HG03342 (cell line): ENCODE measurements at regions not wholly inside any gene's neighbourhood (a gene's known extent, or its start where the extent isn't known, plus 50 kb on each side); places are given as distances from the start of the nearest gene placed in this dataset.

Experiments
- ATAC-seq: cut with Tn5 transposase; IDR thresholded peaks from one replicate; pipeline ENCODE4 v1.9.1; 2021; ENCODE audit warnings: mild to moderate bottlenecking, moderate library complexity; ENCODE audit not compliant: unreplicated experiment

GRCh38 chr12:127898616-127899015 is 368.4 kb upstream of the TMEM132C start:
- no peak for ATAC-seq

DNA sequence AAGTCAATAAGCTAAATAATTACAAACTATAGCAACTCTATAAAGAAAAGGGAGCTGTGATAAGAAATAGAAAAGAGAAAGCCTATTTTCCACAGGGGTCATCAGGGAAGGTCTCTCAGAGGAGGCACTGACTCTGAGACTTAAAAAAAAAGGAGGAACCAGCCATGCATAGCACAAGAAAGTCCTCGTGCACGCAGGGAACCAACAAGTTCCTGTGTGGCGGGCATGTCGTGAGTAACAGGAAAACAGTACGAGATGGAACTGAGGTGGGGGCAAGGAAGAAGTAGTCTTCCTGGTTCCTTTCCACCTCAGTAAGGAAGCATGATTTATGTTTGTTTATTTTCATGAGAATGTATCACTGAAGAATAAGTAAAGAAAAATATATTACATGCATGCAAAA is 367.0 kb upstream of the TMEM132C start:
- no peak for ATAC-seq

DNA sequence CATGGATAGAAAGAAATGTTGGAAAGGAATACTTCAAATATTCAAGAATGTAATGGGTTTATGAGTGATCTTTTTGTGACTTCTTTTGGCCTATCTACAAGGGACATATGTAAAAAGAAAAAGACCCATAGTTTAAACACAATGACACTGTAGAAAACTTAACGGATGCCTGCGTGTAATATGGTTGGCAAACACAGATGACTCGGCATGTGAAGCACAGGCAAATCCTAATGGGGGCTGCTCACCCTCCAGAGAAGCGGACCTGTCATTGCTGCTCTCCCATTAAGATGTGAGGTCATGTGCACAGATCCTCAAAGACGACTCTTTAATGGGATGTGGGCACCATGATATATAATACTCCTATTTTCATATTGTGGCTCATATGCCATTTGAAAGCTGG is 366.6 kb upstream of the TMEM132C start:
- no peak for ATAC-seq

DNA sequence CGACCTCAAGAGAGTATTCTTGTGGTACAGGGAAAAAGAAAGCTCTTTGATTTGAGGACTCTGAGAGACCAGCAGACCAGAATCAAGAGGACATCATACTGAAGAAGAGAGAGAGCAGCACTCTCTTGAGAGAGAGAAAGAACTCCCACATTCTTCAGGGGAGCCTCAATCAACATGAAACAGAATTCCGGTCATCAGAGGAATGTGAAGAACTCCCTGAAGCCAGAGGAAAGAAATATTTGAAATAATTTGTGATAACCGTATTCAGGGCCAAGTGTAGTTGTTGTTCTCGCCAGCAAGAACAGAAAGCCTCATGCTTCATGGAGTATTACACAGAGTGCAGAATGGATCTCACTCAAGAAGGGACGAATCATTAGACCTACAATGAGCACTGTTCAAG is 363.8 kb upstream of the TMEM132C start:
- ATAC-seq = no peak

- ATAC-seq = no peak
These were observed 357.9 kb upstream of the TMEM132C start for GRCh38 chr12:127909041-127909440.

DNA sequence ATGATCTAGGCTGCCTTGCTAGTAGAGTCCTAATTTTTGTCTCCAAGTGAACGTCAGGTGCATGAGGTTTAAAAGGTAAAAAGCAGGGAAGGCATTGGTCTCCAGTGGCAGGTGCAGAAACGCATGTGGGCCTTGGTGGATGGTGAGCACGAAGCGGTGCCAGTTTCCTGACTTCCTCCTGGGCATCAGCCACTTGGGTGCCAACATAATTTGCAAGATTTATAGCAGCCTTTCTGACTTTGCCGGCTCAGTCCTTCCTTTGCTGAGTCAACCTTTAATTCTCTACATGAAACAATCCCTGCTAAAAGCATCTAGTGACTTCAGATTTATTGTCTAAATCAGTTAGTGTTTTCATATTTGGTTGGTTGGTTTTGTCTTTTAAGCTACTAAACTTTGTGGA is 355.7 kb upstream of the TMEM132C start:
- ATAC-seq = no peak

- ATAC-seq = no peak
These were observed 354.8 kb upstream of the TMEM132C start for GRCh38 chr12:127912035-127912665.

DNA sequence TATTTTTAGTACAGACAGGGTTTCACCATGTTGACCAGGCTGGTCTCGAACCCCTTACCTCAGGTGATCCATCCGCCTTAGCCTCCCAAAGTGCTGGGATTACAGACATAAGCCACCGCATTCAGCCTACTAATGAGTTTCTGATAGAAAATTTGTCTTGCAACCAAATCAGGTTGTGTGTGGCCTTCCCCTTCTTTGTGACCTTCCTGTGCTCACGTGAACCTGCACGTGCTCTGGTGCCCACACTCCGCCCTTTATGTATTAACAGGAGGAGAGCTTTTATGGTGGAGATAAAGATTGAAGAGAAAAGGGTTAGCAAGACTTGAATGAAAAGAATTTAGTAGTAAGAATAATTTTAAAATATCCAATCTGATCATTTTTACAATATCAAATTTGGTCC is 343.5 kb upstream of the TMEM132C start:
- no peak for ATAC-seq

DNA sequence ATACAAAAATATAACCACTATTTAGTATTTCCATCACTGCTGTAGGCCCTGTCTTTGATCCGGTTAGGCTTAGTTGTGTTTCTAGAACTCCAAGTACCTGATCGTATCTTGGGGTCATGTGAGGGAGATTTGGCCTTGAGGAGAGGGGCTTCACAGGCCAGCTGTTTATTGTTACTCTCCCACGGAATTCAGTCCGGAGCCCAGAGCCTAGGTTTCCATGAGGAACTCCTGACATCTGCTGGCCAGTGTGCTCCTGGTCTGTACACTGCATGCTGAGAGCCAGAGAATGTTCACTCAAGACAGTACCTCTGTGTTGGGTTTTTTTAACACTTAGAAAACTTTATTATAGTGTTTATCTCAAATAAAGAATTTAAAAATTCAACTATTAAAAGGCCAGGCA is 341.0 kb upstream of the TMEM132C start:
- no peak for ATAC-seq

DNA sequence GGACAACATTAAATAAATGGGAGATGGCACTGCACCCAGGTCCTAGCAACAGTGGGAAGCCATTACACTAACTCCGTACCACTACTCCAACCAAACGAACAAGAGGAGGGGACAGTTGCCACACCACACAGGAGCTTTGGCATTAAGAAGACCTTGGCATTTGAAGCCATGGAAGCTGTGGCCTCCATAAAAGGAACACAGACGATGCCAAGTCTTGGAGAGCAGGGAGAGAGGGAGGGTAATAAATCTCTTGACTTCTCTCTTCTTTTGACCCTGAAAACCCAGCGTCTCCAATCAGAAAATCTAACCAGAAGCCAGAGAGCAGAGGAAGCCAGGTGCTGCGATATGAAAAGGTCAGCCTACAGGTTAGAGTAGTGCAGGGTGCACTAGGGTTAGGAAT is 338.8 kb upstream of the TMEM132C start:
- no peak for ATAC-seq

DNA sequence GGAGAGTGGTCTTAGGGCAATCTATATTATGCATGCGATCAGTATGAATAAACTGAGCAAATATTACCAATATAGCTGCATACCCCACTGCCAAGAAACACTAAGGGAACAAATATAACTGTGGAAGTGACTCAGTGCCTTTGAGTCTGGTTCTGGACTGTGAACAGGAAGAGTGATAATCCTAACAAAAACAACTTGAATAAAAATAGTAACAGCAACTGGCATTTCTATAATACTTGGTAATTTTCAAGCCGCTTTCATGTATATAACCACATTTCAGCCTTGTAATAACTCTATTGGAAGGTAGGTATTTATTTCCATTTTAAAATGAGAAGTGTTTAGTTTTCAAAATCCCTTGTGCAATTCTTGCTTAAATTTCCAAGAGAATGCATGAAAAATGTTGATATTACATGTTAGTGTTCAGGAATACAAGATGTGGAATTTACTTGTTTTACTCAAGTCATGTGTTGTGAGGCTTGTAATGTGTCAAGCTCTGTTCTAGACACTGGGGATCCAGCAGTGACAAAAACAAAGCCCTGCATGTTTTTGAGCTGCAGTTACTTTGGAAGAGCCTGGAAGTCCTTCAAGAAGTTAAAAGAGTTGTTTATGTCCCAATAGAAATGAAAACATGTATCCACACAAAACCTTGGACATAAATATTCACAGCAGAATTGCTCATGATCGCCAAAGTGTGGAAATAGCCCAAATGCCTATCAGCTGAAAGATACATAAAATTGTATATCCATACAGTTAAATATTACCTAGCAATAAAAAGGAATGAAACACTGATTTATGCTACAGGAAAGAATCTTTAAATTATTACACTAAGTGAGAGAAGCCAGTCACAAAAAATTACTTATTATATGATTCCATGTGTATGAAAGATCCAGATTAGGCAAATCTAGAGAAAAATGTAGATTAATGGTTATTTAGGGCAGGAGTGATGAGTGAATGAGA is 338.1 kb upstream of the TMEM132C start:
- ATAC-seq = no peak

- ATAC-seq = no peak
These were observed 336.8 kb upstream of the TMEM132C start for GRCh38 chr12:127930122-127930521.

- ATAC-seq = no peak
These were observed 332.6 kb upstream of the TMEM132C start for GRCh38 chr12:127934409-127934808.

GRCh38 chr12:127936463-127936862 is 330.5 kb upstream of the TMEM132C start:
- ATAC-seq = no peak

- no peak for ATAC-seq
These were observed 325.6 kb upstream of the TMEM132C start for GRCh38 chr12:127941332-127941731.

GRCh38 chr12:127942981-127943380 is 324.0 kb upstream of the TMEM132C start:
- no peak for ATAC-seq

DNA sequence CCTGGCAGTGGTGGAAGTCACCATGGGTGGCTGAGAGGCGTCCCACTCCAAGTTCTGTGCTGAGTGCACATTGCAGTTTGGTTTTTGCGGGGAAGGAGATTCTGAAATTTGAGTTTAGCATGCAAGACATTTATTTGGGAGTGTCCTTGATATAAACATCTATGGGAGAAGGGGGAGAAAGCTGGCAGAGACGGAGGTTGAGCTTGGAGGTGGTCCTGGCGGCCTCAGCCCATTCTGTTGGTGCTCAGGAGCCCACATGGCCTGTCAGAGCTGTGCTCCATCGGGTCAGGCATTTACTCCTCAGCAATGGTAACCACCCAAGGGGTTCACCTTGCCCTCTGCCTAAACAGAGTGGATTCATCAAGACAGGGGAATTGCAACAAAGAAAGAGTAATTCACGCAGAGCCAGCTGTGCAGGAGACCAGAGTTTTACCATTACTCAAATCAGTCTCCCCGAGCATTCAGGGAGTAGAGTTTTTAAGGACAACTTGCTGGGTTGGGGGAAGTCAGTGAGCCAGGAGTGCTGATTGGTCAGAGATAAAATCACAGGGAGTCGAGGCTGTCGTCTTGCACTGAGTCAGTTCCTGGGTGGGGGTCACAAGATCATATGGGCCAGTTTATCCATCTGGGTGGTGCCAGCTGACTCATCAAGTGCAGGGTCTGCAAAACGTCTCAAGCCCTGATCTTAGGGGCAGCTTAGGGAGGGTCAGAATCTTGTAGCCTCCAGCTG is 323.3 kb upstream of the TMEM132C start:
- no peak for ATAC-seq

- ATAC-seq = no peak
These were observed 322.6 kb upstream of the TMEM132C start for GRCh38 chr12:127944211-127944899.

GRCh38 chr12:127957001-127957660 is 309.8 kb upstream of the TMEM132C start:
- no peak for ATAC-seq

GRCh38 chr12:127962303-127962702 is 304.7 kb upstream of the TMEM132C start:
- ATAC-seq = no peak
